HG02981 (cell line): ENCODE measurements at regions not wholly inside any gene's neighbourhood (a gene's known extent, or its start where the extent isn't known, plus 50 kb on each side); places are given as distances from the start of the nearest gene placed in this dataset.
"Not testable (repeated sequence)": the region's sequence is repeated elsewhere in the genome, so short reads cannot be mapped to it uniquely, and the experiment has no call there.

ENCODE experiments used
- ATAC-seq: cut with Tn5 transposase; IDR thresholded peaks from one replicate; pipeline ENCODE4 v1.9.1; 2021; ENCODE audit warnings: mild to moderate bottlenecking, moderate library complexity; ENCODE audit not compliant: unreplicated experiment

DNA sequence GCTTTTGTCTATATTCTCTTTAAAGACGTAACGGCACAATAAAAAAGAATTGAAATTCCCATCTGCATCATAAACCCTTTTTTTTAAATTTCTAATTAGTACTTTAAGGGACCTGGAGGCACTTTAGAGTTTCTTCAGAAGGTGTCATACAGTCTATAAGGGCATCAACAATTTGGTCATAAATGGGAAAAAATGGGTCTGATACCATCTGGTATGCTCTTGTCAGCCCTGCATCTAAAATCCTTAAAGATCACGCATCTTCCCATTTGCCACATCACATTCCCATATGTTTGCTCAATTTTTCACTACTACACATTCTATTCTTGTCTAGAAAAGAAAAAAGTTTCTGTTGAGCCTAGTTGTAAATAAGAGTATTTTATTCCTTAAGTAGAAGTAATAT is 53.8 kb downstream of the COX7C start:
- ATAC-seq: no peak

DNA sequence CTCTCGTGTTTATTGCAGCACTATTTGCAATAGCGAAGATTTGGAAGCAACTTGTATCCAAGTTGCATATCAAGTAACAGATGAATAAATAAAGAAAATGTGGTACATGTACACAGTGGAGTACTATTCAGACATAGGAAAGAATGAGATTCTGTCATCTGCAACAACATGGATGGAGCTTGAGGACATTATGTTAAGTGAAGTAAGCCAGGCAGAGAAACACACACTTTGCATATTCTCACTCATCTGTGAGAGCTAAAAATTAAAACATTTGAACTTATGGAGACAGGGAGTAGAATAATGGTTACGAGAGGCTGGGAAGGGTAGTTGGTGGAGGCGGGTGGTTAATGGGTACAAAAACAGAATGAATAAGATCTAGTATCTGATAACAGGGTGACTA is 56.3 kb downstream of the COX7C start:
- ATAC-seq: no peak

DNA sequence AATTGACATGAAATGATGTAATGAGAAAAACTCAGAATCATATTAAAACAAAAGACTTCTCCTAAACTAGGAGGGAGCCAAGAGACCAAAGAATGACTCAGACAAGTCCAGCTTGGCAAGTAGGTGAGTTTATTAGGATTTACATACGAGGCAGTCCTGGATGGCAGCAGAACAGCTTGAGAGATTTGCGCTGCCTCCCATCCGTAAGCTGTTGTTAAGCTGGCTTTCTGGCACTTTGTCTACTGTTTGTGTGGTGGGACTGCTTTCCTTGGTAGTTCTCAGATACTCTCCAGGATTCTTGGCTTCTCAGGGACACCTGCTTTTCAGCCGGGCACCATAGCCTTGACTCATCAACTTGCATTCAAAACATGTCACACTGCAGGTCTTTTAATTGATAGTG is 57.6 kb downstream of the COX7C start:
- no peak for ATAC-seq

DNA sequence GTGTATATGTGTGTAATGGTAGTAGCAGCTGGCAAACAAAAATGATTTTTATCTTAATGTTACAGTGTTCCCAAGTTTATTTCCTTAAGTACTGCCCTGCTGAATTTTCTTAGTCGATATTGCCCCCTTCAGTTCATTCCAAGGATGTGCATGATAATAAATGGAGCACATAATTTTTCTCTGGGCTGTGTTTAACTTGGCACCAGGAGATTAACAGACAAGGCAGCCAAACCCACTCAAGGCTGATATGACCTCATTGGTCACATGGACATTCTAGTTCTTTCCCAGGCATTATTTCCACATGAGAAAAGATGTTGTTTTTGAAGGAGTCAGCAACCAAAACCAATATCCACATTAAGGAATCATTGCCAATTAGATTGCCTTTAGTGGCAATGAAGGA is 61.8 kb downstream of the COX7C start:
- peak; percentile 67 for ATAC-seq

DNA sequence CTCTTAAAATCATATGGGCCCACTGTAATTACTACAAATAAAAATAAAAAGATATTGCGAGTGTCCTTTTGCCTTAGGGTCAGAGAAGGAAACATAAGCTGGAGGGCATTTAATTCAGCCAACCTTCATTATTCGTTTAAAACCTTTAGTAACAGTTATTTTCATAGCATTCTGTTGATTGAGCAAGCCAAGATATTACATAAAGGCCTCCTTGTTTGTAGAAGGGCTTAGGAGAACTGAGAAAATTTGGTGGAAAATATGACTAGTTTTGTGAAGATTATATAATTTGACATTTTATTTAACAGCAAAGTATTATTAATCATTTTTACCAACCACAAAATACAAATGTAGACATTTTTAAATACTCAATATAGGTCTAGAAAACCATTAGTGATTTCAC is 62.2 kb downstream of the COX7C start:
- no peak for ATAC-seq

DNA sequence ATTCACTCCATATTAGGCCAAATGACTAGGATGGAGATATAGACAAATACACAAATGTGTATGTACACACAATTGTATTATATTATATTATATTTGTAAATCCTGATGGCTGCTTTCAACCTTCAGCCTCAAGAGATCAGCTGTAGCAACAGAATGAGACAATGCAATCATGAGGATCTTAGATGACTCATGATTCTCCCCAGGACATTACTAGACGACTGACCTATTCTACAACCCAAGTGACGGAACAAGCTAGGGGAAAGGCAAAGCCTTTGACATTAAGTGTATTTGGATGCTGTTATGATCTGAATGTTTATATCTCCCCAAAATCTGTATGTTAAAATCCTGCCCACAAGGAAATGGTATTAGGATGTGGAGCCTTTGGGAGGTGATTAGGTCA is 66.5 kb downstream of the COX7C start:
- no peak for ATAC-seq

DNA sequence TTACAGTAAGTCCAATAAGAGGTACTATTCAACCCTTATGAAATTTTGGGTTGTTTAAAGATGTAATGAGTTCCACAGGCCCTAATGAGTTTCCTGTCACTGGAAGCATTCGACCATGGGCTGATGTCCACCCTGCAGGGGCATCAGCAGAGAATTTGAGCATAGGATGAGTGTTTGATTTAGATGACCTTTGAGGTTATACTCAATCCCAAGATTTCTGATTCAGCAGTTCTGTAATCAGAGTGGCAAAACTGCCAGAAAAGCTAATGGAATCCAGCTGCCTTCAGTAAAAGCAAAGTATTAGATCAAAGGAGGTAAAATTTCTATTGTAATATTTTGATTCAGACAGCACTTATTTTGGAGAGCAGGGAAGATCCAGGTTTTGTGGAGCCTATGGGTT is 68.3 kb downstream of the COX7C start:
- no peak for ATAC-seq

DNA sequence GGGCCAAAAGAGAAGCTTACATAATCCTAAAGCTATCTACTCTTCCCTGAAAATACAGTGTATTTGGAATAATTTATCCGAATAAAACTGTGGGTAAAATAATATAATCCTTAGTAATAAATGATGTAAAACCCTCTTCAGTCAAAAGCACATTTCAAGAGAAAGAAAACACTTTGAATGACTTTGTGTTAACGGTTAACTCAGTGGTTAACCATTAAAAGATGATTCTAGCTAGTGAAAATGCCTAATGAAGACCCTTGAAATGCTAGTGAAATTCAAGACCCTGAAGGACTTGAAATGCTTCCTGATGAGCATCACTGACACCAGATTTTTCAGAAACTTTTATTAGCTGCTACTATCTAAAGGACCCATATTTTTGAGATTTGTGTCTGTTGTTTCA is 70.7 kb downstream of the COX7C start:
- no peak for ATAC-seq

DNA sequence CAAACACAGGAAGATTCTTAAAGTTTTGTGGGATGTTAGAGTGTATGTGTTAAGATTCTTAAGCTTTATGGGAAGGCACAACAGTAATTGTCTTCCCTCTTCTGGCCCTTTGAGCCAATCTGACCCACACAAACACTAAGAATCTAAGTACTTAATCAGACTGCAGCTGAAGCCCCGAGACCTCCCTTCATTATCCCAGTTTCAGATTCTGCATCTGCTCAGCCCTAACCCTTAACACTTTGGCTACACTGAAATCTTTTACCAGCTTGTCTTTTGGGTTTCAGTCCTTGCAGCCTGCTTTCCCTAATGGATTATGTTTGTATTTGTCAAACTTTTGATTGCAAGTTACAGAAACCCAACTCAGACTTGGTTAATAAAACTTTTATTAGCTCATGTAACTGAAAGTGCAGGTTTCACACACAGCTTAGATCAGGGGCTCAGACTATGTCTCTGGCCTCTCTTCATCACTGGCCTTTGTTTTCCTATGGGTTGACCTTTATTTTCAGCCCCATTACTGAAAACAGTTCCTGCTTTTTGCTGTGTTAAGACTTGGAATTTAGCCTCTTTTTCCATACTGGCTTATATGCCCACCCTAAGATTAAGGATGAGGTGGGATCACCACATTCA is 71.5 kb downstream of the COX7C start:
- ATAC-seq: no peak

DNA sequence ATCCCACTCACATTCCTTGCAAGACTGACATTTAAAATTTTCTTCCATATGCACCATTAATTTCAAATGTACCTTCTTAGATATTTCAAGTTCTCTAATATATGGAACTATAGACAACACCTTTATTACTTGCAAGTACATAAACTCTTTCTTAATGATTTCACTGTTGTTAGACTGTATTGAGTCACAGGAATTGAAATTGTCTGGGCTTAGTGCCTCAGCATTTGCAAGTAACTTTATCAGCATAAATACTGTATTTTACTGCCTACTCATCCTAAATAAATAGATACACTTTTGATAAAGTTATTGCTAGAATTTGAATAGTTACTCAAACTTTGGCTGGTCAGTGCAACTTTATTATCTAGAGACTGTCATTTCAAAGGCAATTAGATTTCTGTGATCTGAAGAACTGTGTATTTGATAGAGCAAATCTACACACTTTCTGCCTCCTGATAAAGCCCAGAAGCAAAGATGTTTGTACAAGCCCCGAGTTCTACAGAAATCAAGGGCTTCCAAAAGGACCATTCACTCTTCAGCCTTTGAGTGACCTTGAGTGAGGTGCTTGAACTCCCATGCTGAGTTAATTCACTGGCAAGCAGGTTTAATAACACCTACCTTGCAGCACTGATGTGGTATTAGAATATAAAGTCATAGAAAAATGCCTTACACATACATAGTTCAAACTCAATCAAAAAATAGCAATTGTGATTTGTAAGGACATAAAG is 91.6 kb downstream of the COX7C start:
- ATAC-seq: no peak

DNA sequence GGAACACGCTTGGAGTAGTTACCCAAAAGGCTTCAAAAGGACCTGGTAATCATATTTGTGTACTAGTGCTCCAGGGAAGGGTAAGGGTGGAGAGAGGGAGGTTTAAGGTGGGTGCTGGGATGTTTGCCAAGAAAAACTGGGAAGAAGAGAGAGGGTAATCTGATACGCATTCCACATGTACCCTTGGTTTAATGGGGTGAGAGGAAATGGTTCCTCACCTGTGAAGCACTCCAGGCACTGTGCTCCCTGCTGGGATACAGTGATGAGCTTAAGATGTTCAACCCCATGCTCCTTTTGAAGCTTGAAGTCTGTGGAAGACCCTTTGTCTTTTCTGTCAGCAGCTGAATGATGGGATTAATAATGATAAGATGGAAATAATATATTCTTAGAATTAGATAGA is 98.4 kb downstream of the COX7C start:
- ATAC-seq: no peak

DNA sequence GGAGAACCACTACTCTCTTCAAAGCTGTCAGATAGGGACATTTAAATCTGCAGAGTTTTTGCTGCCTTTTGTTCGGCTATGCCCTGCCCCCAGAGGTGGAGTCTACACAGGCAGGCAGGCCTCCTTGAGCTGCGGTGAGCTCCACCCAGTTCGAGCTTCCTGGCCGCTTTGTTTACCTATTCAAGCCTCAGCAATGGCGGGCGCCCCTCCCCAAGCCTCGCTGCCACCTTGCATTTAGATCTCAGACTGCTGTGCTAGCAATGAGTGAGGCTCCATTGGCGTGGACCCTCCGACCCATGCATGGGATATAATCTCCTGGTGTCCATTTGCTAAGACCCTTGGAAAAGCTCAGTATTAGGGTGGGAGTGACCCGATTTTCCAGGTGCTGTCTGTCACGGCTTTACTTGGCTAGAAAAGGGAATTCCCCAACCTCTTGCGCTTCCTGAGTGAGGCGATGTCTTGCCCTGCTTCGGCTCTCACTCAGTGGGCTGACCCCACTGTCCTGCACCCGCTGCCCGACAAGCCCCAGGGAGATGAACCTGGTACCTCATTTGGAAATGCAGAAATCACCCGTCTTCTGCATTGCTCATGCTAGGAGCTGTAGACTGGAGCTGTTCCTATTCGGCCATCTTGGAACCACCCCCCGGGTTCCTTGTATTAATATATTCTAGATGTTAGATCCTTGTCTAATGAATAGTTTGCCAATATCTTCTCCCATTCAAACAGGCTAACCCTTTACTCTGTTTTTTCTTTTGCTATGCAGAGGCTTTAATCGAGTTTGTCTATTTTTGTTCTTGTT is 113.8 kb downstream of the COX7C start:
- not testable (repeated sequence) for ATAC-seq

DNA sequence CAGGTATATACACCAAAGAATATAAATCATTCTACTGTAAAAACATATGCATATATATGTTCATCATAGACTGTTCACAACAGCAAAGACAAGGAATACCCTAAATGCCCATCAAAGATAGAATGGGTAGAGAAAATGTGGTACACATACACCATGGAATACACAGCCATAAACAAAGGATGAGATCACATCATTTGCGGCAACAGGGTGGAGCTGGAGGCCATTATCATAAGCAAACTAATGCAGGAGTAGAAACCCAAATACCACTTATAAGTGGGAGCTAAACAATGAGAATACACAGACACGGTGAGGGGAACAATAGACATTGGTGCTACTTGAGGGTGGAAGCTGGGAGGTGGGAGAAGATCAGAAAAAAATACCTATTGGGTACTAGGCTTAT is 117.6 kb downstream of the COX7C start:
- ATAC-seq: no peak

DNA sequence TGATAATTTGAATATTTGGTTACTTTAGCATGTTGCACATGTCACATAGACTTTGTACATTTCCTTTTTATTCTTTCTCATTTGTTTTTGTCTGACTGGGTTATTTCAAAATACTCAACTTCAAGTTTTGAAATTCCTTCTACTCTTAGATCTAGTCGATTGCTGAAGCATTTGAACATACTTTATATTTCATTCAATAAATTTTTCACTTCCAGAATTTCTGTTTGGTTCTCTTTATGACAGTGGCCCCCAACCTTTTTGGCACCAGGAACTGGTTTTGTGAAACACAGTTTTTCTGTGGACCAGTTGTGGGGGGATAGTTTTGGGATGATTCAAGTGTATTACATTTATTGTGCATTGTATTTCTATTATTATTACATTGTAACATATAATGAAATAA is 119.8 kb downstream of the COX7C start:
- no peak for ATAC-seq

DNA sequence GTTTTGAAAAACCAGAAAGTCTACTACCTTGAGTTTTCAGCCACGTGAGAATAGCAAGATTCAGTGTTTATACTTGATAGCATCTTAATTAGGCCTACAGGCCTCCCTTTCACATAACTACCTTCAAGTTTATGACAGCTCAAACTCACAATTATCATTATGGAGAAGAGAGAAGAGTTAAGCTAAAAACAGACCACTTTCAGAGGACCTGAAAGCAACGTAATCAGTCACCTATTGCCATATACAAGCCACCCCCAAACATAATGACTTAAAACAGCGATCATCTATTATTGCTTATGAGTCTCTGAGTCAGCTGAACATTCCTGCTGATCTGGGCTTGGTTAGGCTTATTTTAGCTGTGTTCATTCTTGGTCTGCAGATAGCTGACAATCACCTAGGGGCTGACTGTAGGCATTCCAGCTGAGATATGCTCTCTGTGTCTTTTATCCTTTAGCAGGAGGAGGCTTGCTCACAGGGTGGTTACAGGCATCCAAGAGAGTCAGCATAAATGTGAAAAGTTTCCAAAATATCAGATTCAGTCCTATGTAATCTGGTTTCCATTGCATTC is 130.9 kb downstream of the COX7C start:
- no peak for ATAC-seq

DNA sequence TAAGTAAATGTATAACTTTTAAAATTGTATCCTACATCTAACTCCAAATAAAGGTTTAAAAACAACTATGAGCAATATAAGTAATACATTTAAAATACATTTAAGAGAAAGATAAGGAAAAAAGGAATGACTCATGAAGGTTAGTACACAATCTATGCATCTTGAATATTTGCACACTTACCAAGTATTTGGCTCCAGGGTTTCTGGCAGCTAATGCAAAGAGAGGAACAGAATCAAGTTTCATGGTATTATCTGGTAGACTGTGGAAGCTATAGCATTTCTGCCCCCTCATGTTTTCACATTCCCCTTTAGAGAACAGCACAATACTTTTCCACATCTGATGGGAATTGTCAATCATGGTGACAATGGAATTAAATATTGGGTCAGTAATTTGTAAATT is 132.1 kb downstream of the COX7C start:
- ATAC-seq: no peak

DNA sequence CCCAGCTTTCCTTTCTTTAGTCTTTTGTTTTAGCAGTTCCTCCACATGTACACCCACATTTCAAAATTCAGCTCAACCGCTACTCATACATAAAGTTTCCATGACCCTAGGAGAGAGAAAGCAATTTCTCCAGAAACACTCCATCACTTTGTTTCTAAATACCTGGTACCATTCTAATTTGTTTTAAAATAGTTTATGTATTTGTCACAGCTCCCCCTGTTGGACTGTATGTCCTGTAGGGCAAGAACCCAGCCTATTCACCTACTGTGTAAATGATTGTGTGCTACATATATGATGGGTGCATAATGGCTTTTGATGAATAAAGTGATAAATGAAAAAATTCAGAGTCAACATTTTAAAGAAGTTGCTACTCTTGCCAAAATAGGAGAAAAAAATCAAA is 139.1 kb downstream of the COX7C start:
- no peak for ATAC-seq

DNA sequence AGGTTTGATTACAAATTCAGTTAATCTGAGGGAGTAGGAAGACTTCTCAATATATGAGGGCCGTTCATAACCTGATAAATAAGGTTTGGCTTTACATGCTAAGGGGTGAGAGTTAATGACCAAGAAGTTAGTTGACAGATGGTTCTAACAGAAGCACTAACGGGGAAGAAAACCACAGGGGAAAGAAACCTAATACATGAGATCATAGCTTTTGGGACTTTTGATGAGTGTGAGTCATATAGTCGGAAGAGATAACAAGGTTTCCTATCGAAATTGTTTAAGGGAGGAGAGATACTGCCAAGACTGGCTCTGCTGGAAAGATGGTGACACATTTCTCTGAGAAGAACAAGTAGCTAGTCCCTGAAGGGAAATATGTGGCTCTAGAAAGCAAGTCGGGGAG is 140.1 kb downstream of the COX7C start:
- no peak for ATAC-seq

DNA sequence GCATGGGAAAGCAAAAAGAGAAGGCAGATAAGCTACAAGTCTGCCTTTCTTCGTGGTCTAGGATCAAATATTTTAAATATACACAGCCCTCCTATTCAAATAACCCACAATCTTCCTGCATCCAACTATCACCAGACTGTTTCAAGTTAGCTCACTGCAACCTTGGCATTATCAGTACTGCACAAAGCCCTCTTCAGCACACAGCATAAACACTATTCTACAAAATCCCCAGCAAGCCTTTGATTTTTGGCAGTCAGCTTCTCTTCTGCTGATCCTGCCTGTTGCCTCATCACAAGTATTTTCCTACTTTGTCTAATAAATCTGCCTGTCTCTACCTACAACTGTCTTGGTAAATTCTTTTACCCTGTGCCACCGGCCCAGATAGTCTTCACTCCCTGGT is 142.9 kb downstream of the COX7C start:
- no peak for ATAC-seq

DNA sequence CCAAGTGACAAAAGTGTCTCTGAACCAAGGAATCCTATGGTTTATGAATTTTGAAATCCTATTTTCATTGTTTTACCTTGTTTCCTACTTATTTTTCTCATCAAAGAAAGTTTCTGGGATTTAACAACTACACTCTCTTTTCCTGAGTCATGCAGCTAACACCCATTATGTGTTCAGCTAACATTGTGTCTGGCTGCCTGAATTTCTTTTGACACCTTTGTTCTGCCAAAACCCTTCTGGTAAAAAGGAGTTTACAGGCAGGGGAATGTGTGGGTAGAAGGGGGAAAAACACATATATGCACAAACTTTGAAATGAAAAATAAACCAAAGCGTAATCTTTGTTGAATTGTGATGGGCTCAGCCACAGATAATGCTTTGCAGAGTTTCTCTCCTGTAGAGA is 146.2 kb downstream of the COX7C start:
- no peak for ATAC-seq

DNA sequence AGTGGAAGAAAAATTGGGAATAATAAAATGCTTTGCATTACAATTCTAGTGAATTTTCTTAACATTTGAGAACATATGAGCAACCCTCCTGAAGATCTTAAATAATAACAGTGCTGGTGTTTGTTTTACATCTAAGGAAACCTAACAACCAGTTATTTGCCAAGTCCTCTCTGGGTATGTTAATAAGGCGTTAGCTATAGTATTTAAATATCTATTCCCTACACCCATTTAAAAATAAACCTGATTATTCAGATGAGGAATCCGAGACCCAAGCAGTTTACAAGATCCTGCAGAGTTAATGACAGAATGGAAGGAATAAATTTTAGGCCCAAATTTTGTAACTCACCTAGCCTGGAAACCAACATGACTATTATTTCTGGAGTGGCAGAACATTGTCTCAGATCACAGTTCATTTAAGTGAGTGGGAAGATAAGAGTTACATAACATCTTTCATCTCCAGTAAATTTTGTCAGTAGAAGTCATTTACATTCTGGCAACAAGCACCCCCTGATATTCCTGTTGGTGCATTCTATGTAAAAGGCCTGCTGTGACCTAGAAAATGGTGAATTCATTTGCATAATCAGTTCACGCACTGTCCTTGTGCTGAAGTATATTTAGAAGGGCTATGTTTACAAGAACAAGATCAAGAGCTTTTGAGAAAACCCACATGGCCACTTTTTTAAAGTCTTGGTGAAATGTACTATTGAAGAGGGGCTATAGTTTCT is 148.2 kb downstream of the COX7C start:
- no peak for ATAC-seq
